22Rv1 (cell line): ENCODE measurements at regions not wholly inside any gene's neighbourhood (a gene's known extent, or its start where the extent isn't known, plus 50 kb on each side); places are given as distances from the start of the nearest gene placed in this dataset.

Experiments used
- CTCF ChIP-seq: fragments of 450-650 bp; IDR thresholded peaks from 2 replicates; pipeline ENCODE4 v1.5.1; 2017; ENCODE audit warnings: mild to moderate bottlenecking
- ZFX ChIP-seq: fragments of 450-650 bp; IDR thresholded peaks from 2 replicates; pipeline ENCODE4 v1.6.1; 2017; ENCODE audit warnings: antibody characterized with exemption, borderline replicate concordance

GRCh38 chr2:21715887-21716286 is 592.1 kb downstream of the TDRD15 start:
- TF ChIP-seq CTCF, result no peak
- TF ChIP-seq ZFX, result no peak
